Omental fat pad (tissue), 3 donors: ENCODE measurements at regions not wholly inside any gene's neighbourhood (a gene's known extent, or its start where the extent isn't known, plus 50 kb on each side); places are given as distances from the start of the nearest gene placed in this dataset.

Experiments used
- ATAC-seq: fragments of 150-250 bp; one replicate; pipeline ENCODE4 v1.9.1; 2016; ENCODE audit warnings: mild to moderate bottlenecking, moderate library complexity; ENCODE audit not compliant: low FRiP score
- DNase-seq: peaks from one replicate; pipeline ENCODE4 v3.0.0-alpha.2; 2019; ENCODE audit warnings: low spot score
- CTCF ChIP-seq, 3 donors: fragments of 450-650 bp; IDR thresholded peaks; one replicate each; pipeline ENCODE4 v1.5.1; 2016 to 2017; ENCODE audit warnings: antibody characterized with exemption in 3 of 3, mild to moderate bottlenecking in 3 of 3, moderate library complexity in 2 of 3

GRCh38 chr10:31173752-31174151 lies 142.1 kb upstream of the ZNF438 start:
- ATAC-seq (no peak), DNase-seq (no peak)
- no peak for TF ChIP-seq CTCF (IDR thresholded peaks at IDR 0.05)

DNA sequence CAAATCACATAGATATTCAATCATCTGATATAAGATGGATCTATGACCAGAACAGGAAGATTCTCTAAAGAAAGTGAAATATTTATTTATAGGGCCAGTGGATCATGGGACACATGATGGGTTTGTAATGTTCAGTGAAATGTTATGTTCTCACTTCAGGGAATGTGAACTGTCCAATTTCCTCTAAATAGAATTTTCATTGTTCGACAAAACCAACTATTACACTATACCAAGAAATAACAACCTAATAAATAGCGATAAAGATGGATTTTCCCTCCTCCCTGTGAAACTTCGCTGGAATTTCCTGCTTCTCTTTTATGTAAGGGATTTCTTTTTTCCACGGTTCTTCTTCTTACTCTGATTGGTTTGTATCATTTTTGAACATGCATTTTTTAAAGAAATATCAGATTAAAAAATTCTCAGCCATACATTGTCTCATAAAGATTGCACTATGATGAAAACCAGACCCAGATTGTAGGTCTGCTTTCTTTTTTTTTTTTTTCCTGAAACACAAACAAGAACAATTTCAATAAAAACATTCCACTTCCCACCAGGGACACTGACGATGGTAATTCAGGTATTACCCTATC lies 139.8 kb upstream of the ZEB1 start:
- no peak for TF ChIP-seq CTCF (IDR thresholded peaks at IDR 0.05)
- DNase-seq, result no peak
- ATAC-seq, result no peak

DNA sequence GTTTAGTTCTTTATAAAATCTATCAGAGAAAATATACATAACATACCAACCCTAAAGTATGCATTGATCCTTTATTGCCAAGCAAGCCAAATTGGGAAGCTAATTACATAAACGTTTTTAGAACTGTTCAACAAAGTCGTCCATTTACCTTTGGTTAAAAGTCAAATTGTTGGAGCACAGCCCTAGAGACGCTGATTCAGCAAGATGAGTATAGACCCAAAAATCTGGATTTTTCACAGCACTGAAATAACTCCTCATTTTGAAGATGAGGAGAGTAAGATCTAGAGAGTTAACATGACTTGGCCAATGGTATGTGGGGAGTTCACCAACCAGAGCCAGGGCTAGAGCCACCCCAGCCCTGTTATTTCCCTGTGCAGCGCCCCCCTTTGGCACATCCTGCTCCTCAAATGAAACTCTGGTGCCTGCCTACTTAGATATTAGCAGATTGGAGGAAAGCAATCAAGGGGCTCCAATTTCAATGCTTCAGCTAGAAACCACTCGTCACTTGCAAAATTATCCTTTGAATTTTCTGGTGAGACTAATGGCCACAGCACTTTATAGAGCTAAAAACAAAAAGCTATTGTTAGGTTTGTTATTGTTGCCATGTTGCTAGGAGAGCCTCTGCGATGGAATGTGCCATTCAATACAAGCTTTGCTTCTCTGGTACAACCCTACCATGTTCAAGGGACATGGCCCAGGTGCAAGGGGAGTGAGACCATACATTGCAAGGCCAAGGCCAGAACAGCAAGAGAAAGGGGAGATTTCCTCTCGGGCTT lies 132.6 kb upstream of the ZEB1 start:
- ATAC-seq (no peak), DNase-seq (no peak)
- TF ChIP-seq CTCF (IDR thresholded peaks at IDR 0.05), result no peak

GRCh38 chr10:31187182-31187581 lies 131.8 kb upstream of the ZEB1 start:
- TF ChIP-seq CTCF (IDR thresholded peaks at IDR 0.05), result no peak
- no peak for ATAC-seq
- no peak for DNase-seq

DNA sequence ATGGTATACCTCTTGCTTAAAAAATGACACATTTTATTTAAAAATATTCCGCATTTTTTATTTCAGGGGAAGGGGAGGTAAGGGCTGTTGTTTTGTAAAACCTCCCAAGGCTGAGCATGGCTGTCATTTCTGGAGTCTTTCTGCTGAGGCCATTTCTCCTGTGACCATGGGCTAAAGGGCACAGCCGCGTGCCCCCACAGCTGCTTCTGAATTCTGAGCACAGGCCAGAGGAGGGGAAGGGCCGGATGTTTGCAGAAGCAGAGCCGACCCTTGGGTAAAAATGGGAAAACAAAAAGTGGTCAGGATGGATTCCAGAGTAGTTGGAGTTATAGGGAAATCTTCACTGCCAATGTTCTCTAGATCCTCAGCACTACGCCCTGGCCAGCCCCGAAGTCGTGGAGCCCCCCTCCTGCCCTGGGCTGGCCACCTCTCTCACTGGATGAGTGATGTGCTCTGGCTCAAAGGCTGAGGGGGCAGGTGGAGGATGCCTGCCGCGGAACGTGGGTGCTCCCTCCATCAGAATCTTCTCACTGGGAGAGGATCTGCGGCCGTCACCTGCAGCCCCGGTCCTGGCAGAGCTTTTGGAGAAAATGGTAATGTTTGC lies 131.3 kb upstream of the ZEB1 start:
- ATAC-seq, result no peak
- TF ChIP-seq CTCF (IDR thresholded peaks at IDR 0.05), result no peak
- no peak for DNase-seq

DNA sequence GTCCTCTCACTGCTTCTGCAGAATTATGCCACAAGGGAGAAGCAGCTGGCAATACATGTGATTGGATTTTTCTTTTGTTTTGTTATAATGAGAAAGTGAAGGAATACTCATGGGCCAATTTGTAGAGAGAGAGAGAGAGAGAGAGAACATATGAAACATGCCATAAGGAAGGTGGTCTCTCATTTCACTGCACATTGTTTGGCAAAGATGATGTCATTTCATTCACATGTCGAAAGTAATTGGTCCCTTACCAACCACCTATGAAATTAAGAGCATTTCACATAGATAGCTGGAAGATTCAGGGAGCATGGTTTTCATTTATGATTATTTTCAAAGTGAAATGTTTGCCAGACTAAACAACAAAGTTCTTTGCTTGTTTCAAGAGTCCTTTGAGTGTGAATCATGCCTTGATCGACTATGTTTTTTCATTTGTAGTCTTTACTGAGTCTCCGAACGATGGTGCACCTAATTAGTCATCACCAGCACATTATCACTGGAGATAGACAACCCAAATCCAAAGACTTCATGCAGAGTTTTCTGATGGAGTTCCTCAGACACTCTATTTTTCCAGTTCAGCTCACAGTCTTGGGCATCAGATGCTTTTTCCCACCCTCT lies 130.1 kb upstream of the ZEB1 start:
- ATAC-seq (no peak), DNase-seq (no peak)
- TF ChIP-seq CTCF (IDR thresholded peaks at IDR 0.05), result no peak
